ENCODE measurements at regions not wholly inside any gene's neighbourhood (a gene's known extent, or its start where the extent isn't known, plus 50 kb on each side); places are given as distances from the start of the nearest gene placed in this dataset.

- no peak for TF ChIP-seq CTCF (optimal IDR thresholded peaks at IDR 0.05 in 1 of 3, IDR thresholded peaks at IDR 0.05 in 1 of 3, conservative IDR thresholded peaks at IDR 0.05 in 1 of 3; ENCODE audit: extremely low read depth in 1 of 3, insufficient read depth in 2 of 3, low read length in 3 of 3)
- TF ChIP-seq EZH2 (IDR thresholded peaks at IDR 0.05; ENCODE audit: low read length): no peak
Observed at GRCh38 chr18:44135741-44136140, 544.9 kb upstream of the SETBP1 start.

All from keratinocyte (primary cell).